Loucy (cell line): ENCODE measurements at regions not wholly inside any gene's neighbourhood (a gene's known extent, or its start where the extent isn't known, plus 50 kb on each side); places are given as distances from the start of the nearest gene placed in this dataset.

Source experiments
- H2AFZ ChIP-seq: fragments of 200-600 bp; sonication (generic); 2 replicates; pipeline ENCODE4 v1.6.0; 2016; ENCODE audit warnings: antibody characterized with exemption, mild to moderate bottlenecking, low read length, moderate library complexity
- H3F3A ChIP-seq: fragments of 200-600 bp; 2 replicates; pipeline ENCODE4 v1.6.0; 2016; ENCODE audit warnings: antibody characterized with exemption, low read depth, mild to moderate bottlenecking
- H3K27me3 ChIP-seq: fragments of 200-600 bp; sonication (generic); 2 replicates; pipeline ENCODE4 v1.6.1; 2014; ENCODE audit warnings: low read length, mild to moderate bottlenecking; ENCODE audit not compliant: insufficient read depth, poor library complexity, severe bottlenecking
- H3K36me3 ChIP-seq: fragments of 200-600 bp; sonication (generic); 2 replicates; pipeline ENCODE4 v1.6.1; 2016; ENCODE audit warnings: low read length; ENCODE audit not compliant: insufficient read depth
- H3K4me1 ChIP-seq: fragments of 200-600 bp; sonication (generic); 2 replicates; pipeline ENCODE4 v1.5.1; 2014; ENCODE audit warnings: low read length, mild to moderate bottlenecking; ENCODE audit not compliant: insufficient read depth, poor library complexity, severe bottlenecking
- H3K4me2 ChIP-seq: fragments of 200-600 bp; sonication (generic); 2 replicates; pipeline ENCODE4 v1.6.0; 2014; ENCODE audit warnings: antibody characterized with exemption, low read length, low read depth, mild to moderate bottlenecking; ENCODE audit not compliant: poor library complexity, severe bottlenecking
- H3K4me3 ChIP-seq: fragments of 200-600 bp; sonication (generic); 2 replicates; pipeline ENCODE4 v1.5.1; 2014; ENCODE audit warnings: low read length, mild to moderate bottlenecking, mixed read lengths; ENCODE audit not compliant: poor library complexity, severe bottlenecking
- H3K79me2 ChIP-seq: fragments of 200-600 bp; sonication (generic); 2 replicates; pipeline ENCODE4 v1.6.1; 2014; ENCODE audit warnings: low read length; ENCODE audit not compliant: insufficient read depth
- H3K9ac ChIP-seq: fragments of 200-600 bp; sonication (generic); 2 replicates; pipeline ENCODE4 v1.6.0; 2014; ENCODE audit warnings: mild to moderate bottlenecking, low read depth, low read length, moderate library complexity; ENCODE audit not compliant: poor library complexity, severe bottlenecking
- H3K9me2 ChIP-seq: fragments of 200-600 bp; sonication (generic); replicated peaks from 2 replicates; pipeline ENCODE4 v1.6.1; 2016; ENCODE audit warnings: low read depth, low read length, mixed read lengths
- H3K9me3 ChIP-seq: fragments of 200-600 bp; sonication (generic); 2 replicates; pipeline ENCODE4 v1.6.1; 2014; ENCODE audit warnings: mild to moderate bottlenecking, antibody characterized with exemption, low read length, low read depth; ENCODE audit not compliant: insufficient read depth
- H4K20me1 ChIP-seq: fragments of 200-600 bp; sonication (generic); 2 replicates; pipeline ENCODE4 v1.6.0; 2014; ENCODE audit warnings: antibody characterized with exemption, low read length, mild to moderate bottlenecking; ENCODE audit not compliant: insufficient read depth, poor library complexity, severe bottlenecking
- CTCF ChIP-seq: fragments of 200-600 bp; sonication (generic); conservative IDR thresholded peaks from 2 replicates; pipeline ENCODE4 v1.5.1; 2014; ENCODE audit warnings: mild to moderate bottlenecking, antibody characterized with exemption, low read length
- EZH2phosphoT487 ChIP-seq: fragments of 200-600 bp; IDR thresholded peaks from 2 replicates; pipeline ENCODE4 v1.6.1; 2018; ENCODE audit warnings: antibody characterized with exemption, mild to moderate bottlenecking, moderate library complexity, borderline replicate concordance

GRCh38 chr21:22754746-22755145 is 1756.5 kb downstream of the NCAM2 start:
- Histone ChIP-seq H3F3A (no peaks in the 10 kb centered on the region), H3K9me3 (no peaks in the 10 kb centered on the region), H3K9ac (no peak overlapping the region), H3K79me2 (no peaks in the 10 kb centered on the region), H3K4me2 (no peak overlapping the region), H3K4me3 (no peak overlapping the region), H3K9me2 (no peaks in the 10 kb centered on the region), H3K27me3 (no peaks in the 10 kb centered on the region), H3K4me1 (no peaks in the 10 kb centered on the region), H2AFZ (no peak overlapping the region), H3K36me3 (no peaks in the 10 kb centered on the region), H4K20me1 (no peaks in the 10 kb centered on the region)
- TF ChIP-seq CTCF, result no peak
- TF ChIP-seq EZH2phosphoT487, result no peak

- H3K36me3 ChIP-seq, result no peaks in the 10 kb centered on the region
- H3K27me3 ChIP-seq, result no peaks in the 10 kb centered on the region
- no peaks in the 10 kb centered on the region for H4K20me1 ChIP-seq
- H3F3A ChIP-seq, result no peaks in the 10 kb centered on the region
- H3K79me2 ChIP-seq, result no peaks in the 10 kb centered on the region
- H3K9me2 ChIP-seq, result no peaks in the 10 kb centered on the region
- H3K9ac ChIP-seq, result no peak overlapping the region
- no peak for TF ChIP-seq EZH2phosphoT487
- no peak for TF ChIP-seq CTCF
- no peaks in the 10 kb centered on the region for H3K9me3 ChIP-seq
- H3K4me2 ChIP-seq, result no peak overlapping the region
- no peak overlapping the region for H3K4me3 ChIP-seq
- no peak overlapping the region for H2AFZ ChIP-seq
- H3K4me1 ChIP-seq, result no peaks in the 10 kb centered on the region
Measured at GRCh38 chr21:22758478-22758877, 1760.3 kb downstream of the NCAM2 start.

- Histone ChIP-seq H3K9me3 (no peaks in the 10 kb centered on the region), H3F3A (no peaks in the 10 kb centered on the region), H3K9ac (no peak overlapping the region), H3K9me2 (no peaks in the 10 kb centered on the region), H3K36me3 (no peaks in the 10 kb centered on the region), H3K4me3 (no peak overlapping the region), H2AFZ (no peak overlapping the region), H4K20me1 (no peaks in the 10 kb centered on the region), H3K4me1 (no peaks in the 10 kb centered on the region), H3K4me2 (no peak overlapping the region), H3K27me3 (no peaks in the 10 kb centered on the region), H3K79me2 (no peaks in the 10 kb centered on the region)
- TF ChIP-seq EZH2phosphoT487, result no peak
Measured at GRCh38 chr21:22762463-22762862, 1764.3 kb downstream of the NCAM2 start.

GRCh38 chr21:22763442-22763841 is 1765.2 kb downstream of the NCAM2 start:
- no peaks in the 10 kb centered on the region for H4K20me1 ChIP-seq
- no peaks in the 10 kb centered on the region for H3K79me2 ChIP-seq
- H3K27me3 ChIP-seq, result no peaks in the 10 kb centered on the region
- no peaks in the 10 kb centered on the region for H3F3A ChIP-seq
- H3K4me2 ChIP-seq, result no peak overlapping the region
- no peak overlapping the region for H3K4me3 ChIP-seq
- no peaks in the 10 kb centered on the region for H3K4me1 ChIP-seq
- H3K9ac ChIP-seq, result no peak overlapping the region
- no peaks in the 10 kb centered on the region for H3K9me3 ChIP-seq
- H3K9me2 ChIP-seq, result no peaks in the 10 kb centered on the region
- H3K36me3 ChIP-seq, result no peaks in the 10 kb centered on the region
- H2AFZ ChIP-seq, result no peak overlapping the region
- TF ChIP-seq CTCF (no peak), EZH2phosphoT487 (no peak)
